Duodenal mucosa (tissue), 2 donors: ENCODE measurements at regions not wholly inside any gene's neighbourhood (a gene's known extent, or its start where the extent isn't known, plus 50 kb on each side); places are given as distances from the start of the nearest gene placed in this dataset.
"Not testable (repeated sequence)": the region's sequence is repeated elsewhere in the genome, so short reads cannot be mapped to it uniquely, and the experiment has no call there.

Experiments
- H3K27ac ChIP-seq: one replicate; pipeline ENCODE4 v1.7.0; 2013; ENCODE audit warnings: low read depth, low read length
- H3K27me3 ChIP-seq, 2 donors: one replicate each; pipeline ENCODE4 v1.7.0; 2013; ENCODE audit warnings: low read length in 2 of 2, control low read depth in 1 of 2; ENCODE audit not compliant: insufficient read depth in 2 of 2, control insufficient read depth in 1 of 2
- H3K36me3 ChIP-seq, 2 donors: one replicate each; pipeline ENCODE4 v1.7.0; 2013; ENCODE audit warnings: low read length in 2 of 2, control low read depth in 1 of 2; ENCODE audit not compliant: insufficient read depth in 2 of 2, control insufficient read depth in 1 of 2
- H3K4me1 ChIP-seq, 2 donors: one replicate each; pipeline ENCODE4 v1.7.0; 2013; ENCODE audit warnings: low read length in 2 of 2, control low read depth in 1 of 2; ENCODE audit not compliant: insufficient read depth in 2 of 2, control insufficient read depth in 1 of 2
- H3K4me3 ChIP-seq, 2 donors: one replicate each; pipeline ENCODE4 v1.7.0; 2013; ENCODE audit warnings: low read length in 2 of 2, low read depth in 1 of 2
- H3K9ac ChIP-seq, 2 donors: one replicate each; pipeline ENCODE4 v1.7.0; 2013; ENCODE audit warnings: low read length in 2 of 2, low read depth in 1 of 2
- H3K9me3 ChIP-seq, 2 donors: one replicate each; pipeline ENCODE4 v1.7.0; 2013; ENCODE audit warnings: low read length in 2 of 2, control low read depth in 1 of 2; ENCODE audit not compliant: control insufficient read depth in 1 of 2

GRCh38 chr3:139113231-139113992 lies 68.7 kb upstream of the PRR23C start:
- Histone ChIP-seq H3K27me3 (no peaks in the 10 kb centered on the region), H3K4me1 (peaks cover 8 to 9% of the 10 kb centered on the region in 2 donors), H3K4me3 (no peak overlapping the region), H3K9ac (no peak overlapping the region), H3K9me3 (no peaks in the 10 kb centered on the region), H3K27ac (no peak overlapping the region), H3K36me3 (no peaks in the 10 kb centered on the region)

GRCh38 chr3:139113993-139114375 lies 69.3 kb upstream of the PRR23C start:
- Histone ChIP-seq H3K27ac (no peak overlapping the region), H3K36me3 (no peaks in the 10 kb centered on the region), H3K4me1 (peaks cover 8 to 9% of the 10 kb centered on the region in 2 donors), H3K4me3 (no peak overlapping the region), H3K9ac (no peak overlapping the region), H3K9me3 (no peaks in the 10 kb centered on the region), H3K27me3 (no peaks in the 10 kb centered on the region)

GRCh38 chr3:139116631-139117030 lies 71.9 kb upstream of the PRR23C start:
- not testable (repeated sequence) for H3K9ac ChIP-seq, H3K36me3 ChIP-seq, H3K9me3 ChIP-seq, H3K27me3 ChIP-seq, H3K27ac ChIP-seq, H3K4me3 ChIP-seq
- H3K4me1 ChIP-seq = peaks cover 10 to 11% of the 10 kb centered on the region in 2 donors

- Histone ChIP-seq H3K27me3 (no peaks in the 10 kb centered on the region), H3K9me3 (no peaks in the 10 kb centered on the region), H3K9ac (no peak overlapping the region), H3K27ac (no peak overlapping the region), H3K36me3 (no peaks in the 10 kb centered on the region), H3K4me3 (no peak overlapping the region), H3K4me1 (peaks cover 13 to 14% of the 10 kb centered on the region in 2 donors)
Measured at GRCh38 chr3:139117136-139117675, 72.5 kb upstream of the PRR23C start.

GRCh38 chr3:139117883-139118760 lies 73.4 kb upstream of the PRR23C start:
- Histone ChIP-seq H3K36me3 (no peaks in the 10 kb centered on the region), H3K27me3 (no peaks in the 10 kb centered on the region), H3K9ac (no peak overlapping the region), H3K9me3 (no peaks in the 10 kb centered on the region), H3K4me3 (no peak overlapping the region), H3K4me1 (peaks cover 13 to 14% of the 10 kb centered on the region in 2 donors), H3K27ac (no peak overlapping the region)

GRCh38 chr3:139118835-139119234 lies 74.1 kb upstream of the PRR23C start:
- Histone ChIP-seq H3K9me3 (no peaks in the 10 kb centered on the region), H3K27me3 (no peaks in the 10 kb centered on the region), H3K27ac (no peak overlapping the region), H3K4me3 (no peak overlapping the region), H3K4me1 (peaks cover 13 to 14% of the 10 kb centered on the region in 2 donors), H3K36me3 (no peaks in the 10 kb centered on the region), H3K9ac (no peak overlapping the region)

GRCh38 chr3:139119331-139120025 lies 74.8 kb upstream of the PRR23C start:
- no peak overlapping the region for H3K27ac ChIP-seq
- no peaks in the 10 kb centered on the region for H3K9me3 ChIP-seq
- H3K4me3 ChIP-seq = no peak overlapping the region
- H3K9ac ChIP-seq = no peak overlapping the region
- no peaks in the 10 kb centered on the region for H3K27me3 ChIP-seq
- no peaks in the 10 kb centered on the region for H3K36me3 ChIP-seq
- H3K4me1 ChIP-seq = peaks cover 13 to 14% of the 10 kb centered on the region in 2 donors

GRCh38 chr3:139120086-139121056 lies 75.7 kb upstream of the PRR23C start:
- no peaks in the 10 kb centered on the region for H3K36me3 ChIP-seq
- H3K27me3 ChIP-seq = no peaks in the 10 kb centered on the region
- no peak overlapping the region for H3K4me3 ChIP-seq
- no peak overlapping the region for H3K27ac ChIP-seq
- H3K9ac ChIP-seq = no peak overlapping the region
- peaks cover 13 to 14% of the 10 kb centered on the region in 2 donors for H3K4me1 ChIP-seq
- no peaks in the 10 kb centered on the region for H3K9me3 ChIP-seq

GRCh38 chr3:139121513-139122220 lies 77.0 kb upstream of the PRR23C start:
- no peaks in the 10 kb centered on the region for H3K36me3 ChIP-seq
- no peaks in the 10 kb centered on the region for H3K27me3 ChIP-seq
- no peaks in the 10 kb centered on the region for H3K9me3 ChIP-seq
- peaks cover 13 to 14% of the 10 kb centered on the region in 2 donors for H3K4me1 ChIP-seq
- H3K27ac ChIP-seq = no peak overlapping the region
- H3K9ac ChIP-seq = no peak overlapping the region
- H3K4me3 ChIP-seq = no peak overlapping the region
